ENCODE measurements at regions not wholly inside any gene's neighbourhood (a gene's known extent, or its start where the extent isn't known, plus 50 kb on each side); places are given as distances from the start of the nearest gene placed in this dataset.

- H3K27me3 ChIP-seq, result no peaks in the 10 kb centered on the region
- intact Hi-C loops (cut with DNase I; ENCODE audit: low total_unique reads), result no loop called here
These were observed 798.1 kb downstream of the ADGRL2 start for GRCh38 chr1:82598812-82599211.

GRCh38 chr1:82598337-82598736 is 797.6 kb downstream of the ADGRL2 start:
- Histone ChIP-seq H3K4me3 (no peak overlapping the region), H3K27ac (no peak overlapping the region), H3K36me3 (no peaks in the 10 kb centered on the region), H3K4me1 (no peaks in the 10 kb centered on the region), H3K27me3 (no peaks in the 10 kb centered on the region), H3K9me3 (no peaks in the 10 kb centered on the region)
- TF ChIP-seq CTCF (IDR thresholded peaks at IDR 0.05) (no peak), POLR2A (IDR thresholded peaks at IDR 0.05) (no peak), POLR2AphosphoS5 (IDR thresholded peaks at IDR 0.05) (no peak)
- DNase-seq (ENCODE audit: low spot score in 2 of 2), result no peak
- intact Hi-C loops (cut with DNase I; ENCODE audit: low total_unique reads), result no loop called here

More at GRCh38 chr1:82598812-82599211, 798.1 kb downstream of the ADGRL2 start:
- H3K27ac ChIP-seq, result no peak overlapping the region
- TF ChIP-seq CTCF (IDR thresholded peaks at IDR 0.05) (no peak), POLR2AphosphoS5 (IDR thresholded peaks at IDR 0.05) (no peak), POLR2A (IDR thresholded peaks at IDR 0.05) (no peak)
- H3K4me3 ChIP-seq, result no peak overlapping the region
- H3K4me1 ChIP-seq, result no peaks in the 10 kb centered on the region
- DNase-seq (ENCODE audit: low spot score in 2 of 2), result no peak
- no peaks in the 10 kb centered on the region for H3K9me3 ChIP-seq
- no peaks in the 10 kb centered on the region for H3K36me3 ChIP-seq

- no peaks in the 10 kb centered on the region for H3K4me1 ChIP-seq
- no peak overlapping the region for H3K27ac ChIP-seq
- H3K27me3 ChIP-seq, result no peaks in the 10 kb centered on the region
- no peak overlapping the region for H3K4me3 ChIP-seq
- TF ChIP-seq POLR2A (IDR thresholded peaks at IDR 0.05), result no peak
- TF ChIP-seq CTCF (IDR thresholded peaks at IDR 0.05), result no peak
- no peak for TF ChIP-seq POLR2AphosphoS5 (IDR thresholded peaks at IDR 0.05)
- no peak for DNase-seq (ENCODE audit: low spot score in 2 of 2)
- intact Hi-C loops (cut with DNase I; ENCODE audit: low total_unique reads), result no loop called here
- no peaks in the 10 kb centered on the region for H3K9me3 ChIP-seq
- H3K36me3 ChIP-seq, result no peaks in the 10 kb centered on the region
These were observed 796.9 kb downstream of the ADGRL2 start for GRCh38 chr1:82597649-82598048.

GRCh38 chr1:82597141-82597540 is 796.4 kb downstream of the ADGRL2 start:
- TF ChIP-seq CTCF (IDR thresholded peaks at IDR 0.05) (no peak), POLR2A (IDR thresholded peaks at IDR 0.05) (no peak), POLR2AphosphoS5 (IDR thresholded peaks at IDR 0.05) (no peak)
- H3K4me3 ChIP-seq, result no peak overlapping the region
- intact Hi-C loops (cut with DNase I; ENCODE audit: low total_unique reads), result no loop called here
- no peaks in the 10 kb centered on the region for H3K27me3 ChIP-seq
- no peak overlapping the region for H3K27ac ChIP-seq
- no peaks in the 10 kb centered on the region for H3K36me3 ChIP-seq
- H3K4me1 ChIP-seq, result no peaks in the 10 kb centered on the region
- no peak for DNase-seq (ENCODE audit: low spot score in 2 of 2)
- H3K9me3 ChIP-seq, result no peaks in the 10 kb centered on the region

DNA sequence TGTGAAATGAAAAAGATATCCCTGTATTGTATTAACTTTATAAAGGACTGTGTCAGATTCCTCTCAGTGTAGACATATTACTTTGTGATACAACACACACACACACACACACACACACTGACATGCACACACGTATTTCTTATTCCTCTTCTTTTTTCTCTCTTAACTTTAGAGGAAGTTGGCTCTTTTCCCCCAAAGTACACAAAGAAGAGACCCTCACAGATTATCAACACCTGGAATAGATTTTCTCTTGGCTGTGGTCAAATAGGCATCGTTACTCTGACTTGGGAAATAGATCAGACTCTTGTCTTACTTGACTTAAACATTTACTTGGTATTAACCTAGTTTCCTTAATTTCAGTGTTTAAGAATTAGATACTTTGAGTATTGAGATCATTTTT is 792.8 kb downstream of the ADGRL2 start:
- intact Hi-C loops (cut with DNase I; ENCODE audit: low total_unique reads), result no loop called here
- TF ChIP-seq POLR2AphosphoS5 (IDR thresholded peaks at IDR 0.05) (no peak), POLR2A (IDR thresholded peaks at IDR 0.05) (no peak), CTCF (IDR thresholded peaks at IDR 0.05) (no peak)
- H3K4me1 ChIP-seq, result no peaks in the 10 kb centered on the region
- no peaks in the 10 kb centered on the region for H3K27me3 ChIP-seq
- no peak overlapping the region for H3K4me3 ChIP-seq
- no peak overlapping the region for H3K27ac ChIP-seq
- no peaks in the 10 kb centered on the region for H3K36me3 ChIP-seq
- no peaks in the 10 kb centered on the region for H3K9me3 ChIP-seq
- DNase-seq (ENCODE audit: low spot score in 2 of 2), result no peak
